GM12864 (cell line): ENCODE measurements at regions not wholly inside any gene's neighbourhood (a gene's known extent, or its start where the extent isn't known, plus 50 kb on each side); places are given as distances from the start of the nearest gene placed in this dataset.

Experiments used
- DNase-seq: peaks from one replicate; pipeline ENCODE4 v3.0.0-alpha.2; 2011; ENCODE audit warnings: low read depth
- H3K4me3 ChIP-seq: 2 replicates; pipeline ENCODE4 v1.5.1; 2011; ENCODE audit warnings: mild to moderate bottlenecking, low read depth, low read length, control low read depth
- TF ChIP-seq, protein P1 (sequence below): IDR thresholded peaks from 2 replicates; pipeline ENCODE4 v1.5.1; 2011; ENCODE audit warnings: low read depth, mild to moderate bottlenecking, moderate library complexity, low read length, control low read depth, inconsistent platforms; ENCODE audit errors: missing control alignments

DNA sequence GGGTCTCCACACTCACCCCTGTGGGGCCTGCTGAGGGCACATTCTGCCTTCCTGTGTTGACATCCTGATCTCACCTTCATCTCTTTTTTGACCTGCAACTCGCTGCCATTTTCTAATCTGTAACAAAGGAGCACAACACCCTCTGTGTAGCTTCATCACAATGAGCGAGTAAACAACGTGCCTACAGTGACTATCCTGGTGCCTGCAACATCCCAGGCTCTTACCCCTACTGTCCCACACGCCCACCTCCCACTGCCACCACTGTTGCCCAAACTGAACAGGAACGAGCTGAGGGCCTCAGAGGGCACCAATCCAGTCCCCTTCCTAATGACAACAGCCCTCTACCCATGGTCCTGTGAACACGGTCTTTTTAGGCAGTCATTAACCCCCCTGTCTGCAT is 102.2 kb upstream of the GJB6 start:
- no peak for DNase-seq
- TF ChIP-seq, protein P1, sequence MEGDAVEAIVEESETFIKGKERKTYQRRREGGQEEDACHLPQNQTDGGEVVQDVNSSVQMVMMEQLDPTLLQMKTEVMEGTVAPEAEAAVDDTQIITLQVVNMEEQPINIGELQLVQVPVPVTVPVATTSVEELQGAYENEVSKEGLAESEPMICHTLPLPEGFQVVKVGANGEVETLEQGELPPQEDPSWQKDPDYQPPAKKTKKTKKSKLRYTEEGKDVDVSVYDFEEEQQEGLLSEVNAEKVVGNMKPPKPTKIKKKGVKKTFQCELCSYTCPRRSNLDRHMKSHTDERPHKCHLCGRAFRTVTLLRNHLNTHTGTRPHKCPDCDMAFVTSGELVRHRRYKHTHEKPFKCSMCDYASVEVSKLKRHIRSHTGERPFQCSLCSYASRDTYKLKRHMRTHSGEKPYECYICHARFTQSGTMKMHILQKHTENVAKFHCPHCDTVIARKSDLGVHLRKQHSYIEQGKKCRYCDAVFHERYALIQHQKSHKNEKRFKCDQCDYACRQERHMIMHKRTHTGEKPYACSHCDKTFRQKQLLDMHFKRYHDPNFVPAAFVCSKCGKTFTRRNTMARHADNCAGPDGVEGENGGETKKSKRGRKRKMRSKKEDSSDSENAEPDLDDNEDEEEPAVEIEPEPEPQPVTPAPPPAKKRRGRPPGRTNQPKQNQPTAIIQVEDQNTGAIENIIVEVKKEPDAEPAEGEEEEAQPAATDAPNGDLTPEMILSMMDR: no peak
- no peak overlapping the region for H3K4me3 ChIP-seq

DNA sequence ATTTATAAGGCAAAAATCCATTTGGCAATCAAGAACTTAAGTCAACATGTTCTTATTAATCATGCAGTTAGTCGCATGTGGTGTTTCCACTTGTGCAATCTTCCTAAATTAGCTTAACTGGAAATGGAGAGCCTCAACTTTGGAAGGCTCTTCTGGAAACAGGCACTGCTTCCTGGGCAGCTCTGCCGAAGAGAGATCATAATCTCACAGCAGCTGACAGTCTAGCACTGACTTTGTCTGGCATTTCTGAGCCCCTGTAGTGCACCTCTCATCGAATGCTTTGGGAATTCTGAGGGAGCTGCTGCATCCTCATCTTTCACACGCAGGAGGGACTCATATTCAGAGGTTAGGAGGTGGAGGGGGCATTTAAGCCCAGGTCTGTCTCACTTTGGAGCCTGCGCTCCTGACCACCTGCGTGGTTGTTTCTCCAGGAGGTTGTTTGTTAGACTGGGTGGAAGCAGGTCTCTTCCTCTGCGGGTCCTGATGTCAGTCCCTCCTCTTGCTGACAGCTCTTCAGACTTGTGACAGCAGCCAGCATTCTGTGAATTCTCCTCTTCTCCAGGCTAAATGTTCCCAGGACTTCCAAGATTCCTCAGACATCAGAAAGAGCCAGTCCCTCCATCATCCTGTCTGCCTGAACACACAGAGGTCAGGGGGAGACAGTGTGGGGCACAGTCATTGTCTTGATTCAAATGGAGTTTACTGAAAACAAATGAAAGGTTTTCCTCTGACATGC is 100.4 kb upstream of the GJB6 start:
- no peak for DNase-seq
- no peak overlapping the region for H3K4me3 ChIP-seq
- TF ChIP-seq, protein P1: no peak

DNA sequence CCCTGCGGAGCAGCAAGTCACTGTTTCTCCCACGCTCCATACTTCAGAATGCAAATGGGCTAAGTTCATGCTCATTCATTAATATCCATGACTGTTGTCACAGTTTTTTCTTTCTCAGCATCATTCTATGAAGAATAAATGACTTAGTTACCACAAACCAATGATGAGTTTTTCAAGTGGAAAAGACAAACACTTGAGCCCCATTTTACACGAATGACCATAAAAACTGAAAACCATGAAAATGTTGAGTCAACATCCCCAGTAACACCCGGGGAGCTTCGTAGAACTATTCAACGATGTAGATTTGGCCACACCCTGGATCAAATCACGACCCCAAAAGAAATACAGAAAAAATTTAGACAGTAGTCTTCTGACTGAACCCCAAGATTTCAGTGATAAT is 99.8 kb upstream of the GJB6 start:
- DNase-seq: no peak
- no peak overlapping the region for H3K4me3 ChIP-seq
- TF ChIP-seq, protein P1: no peak

DNA sequence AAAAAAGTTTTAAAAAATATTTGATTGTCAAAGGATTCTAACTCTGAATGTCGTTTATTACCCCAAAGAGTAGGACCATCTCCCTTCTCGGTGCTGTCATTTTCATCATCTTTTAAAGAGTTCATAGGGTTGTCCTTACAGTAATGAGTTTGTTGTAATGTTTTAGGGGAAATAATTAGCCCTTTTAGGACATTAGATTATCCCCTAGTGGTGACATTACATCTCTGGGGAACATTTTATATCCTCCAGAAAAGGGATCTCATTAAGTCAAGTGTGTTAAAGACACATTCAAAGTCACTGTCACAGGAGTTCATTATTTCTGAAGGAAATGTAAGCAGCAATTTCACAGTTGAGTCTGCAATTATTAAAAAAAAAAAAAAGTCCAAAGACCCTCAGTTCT is 99.3 kb upstream of the GJB6 start:
- TF ChIP-seq, protein P1: no peak
- H3K4me3 ChIP-seq: no peak overlapping the region

DNA sequence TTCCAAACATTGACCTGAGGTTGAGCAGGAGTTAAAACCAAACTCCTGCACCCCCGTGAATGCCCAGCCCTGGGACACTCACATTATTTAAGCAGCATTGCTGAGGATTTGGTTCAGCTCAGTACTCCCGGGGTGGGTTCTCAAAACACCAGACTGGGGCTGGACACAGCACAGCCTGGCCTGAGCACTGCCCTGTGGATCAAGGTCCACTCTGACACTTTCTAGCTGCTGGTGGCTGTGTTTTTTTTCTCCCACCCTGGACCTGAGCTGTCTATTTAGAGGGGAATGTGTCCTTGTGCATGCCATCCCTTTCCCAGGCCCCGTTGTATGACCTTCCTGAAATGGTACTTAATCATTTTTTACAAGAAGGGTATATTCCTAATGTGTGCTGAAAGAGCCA is 94.7 kb upstream of the GJB6 start:
- no peak for DNase-seq
- TF ChIP-seq, protein P1: no peak
- H3K4me3 ChIP-seq: no peak overlapping the region

More for the DNA sequence above, 99.3 kb upstream of the GJB6 start:
- DNase-seq: no peak

DNA sequence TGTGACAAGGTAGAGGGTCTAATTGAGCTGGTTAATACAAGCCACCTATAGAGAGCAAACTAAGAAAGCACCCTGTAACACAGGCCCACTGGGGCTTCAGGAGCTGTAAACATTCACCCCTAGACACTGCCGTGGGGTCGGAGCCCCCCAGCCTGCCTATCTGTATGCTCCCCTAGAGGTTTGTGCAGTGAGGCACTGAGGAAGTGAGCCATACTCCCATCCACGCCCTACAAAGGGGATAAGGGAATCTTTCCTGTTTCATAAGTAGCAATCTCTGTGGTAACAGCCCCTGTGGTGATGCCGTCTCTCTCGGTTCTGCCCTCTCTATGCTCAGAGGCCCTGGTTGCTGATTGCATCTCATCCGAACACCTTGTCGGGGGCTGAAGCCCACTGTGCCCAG is 94.2 kb upstream of the GJB6 start:
- DNase-seq: no peak
- H3K4me3 ChIP-seq: no peak overlapping the region
- TF ChIP-seq, protein P1: no peak

DNA sequence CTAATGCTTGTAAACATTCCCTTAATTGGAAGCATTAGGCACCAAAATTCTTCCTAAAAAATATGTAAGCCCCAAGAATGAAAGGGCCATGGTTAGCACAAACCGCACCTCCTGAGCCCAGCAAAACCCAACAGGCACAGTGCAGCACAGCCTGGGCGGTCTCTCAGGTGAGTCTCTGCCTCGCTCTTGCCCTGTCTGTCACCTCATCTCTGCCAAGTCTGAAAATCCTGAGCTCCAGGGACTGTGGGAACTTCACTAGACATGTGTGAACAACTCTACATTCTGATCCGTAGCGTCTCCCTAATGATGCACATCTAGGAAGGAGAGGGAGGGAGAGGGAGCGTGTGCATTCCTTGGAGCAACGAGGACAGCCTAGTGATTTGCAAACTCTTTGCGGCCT is 88.8 kb upstream of the GJB6 start:
- DNase-seq: no peak
- TF ChIP-seq, protein P1: no peak
- H3K4me3 ChIP-seq: no peak overlapping the region
